DMS 273 (cell line): ENCODE measurements at regions not wholly inside any gene's neighbourhood (a gene's known extent, or its start where the extent isn't known, plus 50 kb on each side); places are given as distances from the start of the nearest gene placed in this dataset.

Experiments used
- DNase-seq: peaks from one replicate; lab custom pipeline; 2025; ENCODE audit not compliant: unreplicated experiment; lab: John Stamatoyannopoulos, UW

DNA sequence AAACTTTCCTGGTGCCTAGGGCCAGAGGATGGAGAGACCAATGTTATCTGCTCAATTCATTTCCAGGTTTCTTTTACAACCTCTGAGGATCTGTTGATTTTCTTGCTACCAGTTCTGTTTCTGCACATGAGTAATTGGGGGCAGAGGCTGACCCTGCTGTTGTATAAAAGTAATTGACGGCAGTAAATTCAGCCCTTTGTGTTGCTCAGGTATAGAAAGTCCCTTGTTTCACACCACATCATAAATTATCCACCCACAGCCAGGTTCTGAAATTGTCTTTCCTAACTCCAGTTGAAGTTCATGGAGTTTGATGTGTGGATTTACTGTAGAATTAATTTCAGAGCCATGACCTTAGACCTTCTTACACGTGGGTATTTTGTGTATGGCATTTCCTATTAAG lies 107.4 kb upstream of the GRIK2 start:
- no peak for DNase-seq

DNA sequence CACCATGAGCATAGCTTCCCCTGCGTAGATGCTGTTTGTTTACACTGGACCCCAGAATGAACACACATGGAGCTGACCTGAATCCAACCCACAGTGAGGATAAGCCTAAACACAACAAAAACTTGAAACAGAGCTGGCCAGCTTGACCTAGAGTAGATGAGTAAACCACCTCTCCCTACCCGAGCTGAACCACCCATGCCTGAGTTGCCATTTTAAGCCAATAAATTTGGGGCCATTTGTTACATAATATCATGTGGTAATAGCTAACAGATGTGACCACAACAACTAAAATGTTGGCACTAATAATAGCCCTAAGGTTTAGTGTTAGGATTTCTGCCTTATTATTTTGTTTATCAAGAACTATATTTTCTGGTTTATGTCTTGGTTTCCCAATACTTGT lies 103.2 kb upstream of the GRIK2 start:
- no peak for DNase-seq

DNA sequence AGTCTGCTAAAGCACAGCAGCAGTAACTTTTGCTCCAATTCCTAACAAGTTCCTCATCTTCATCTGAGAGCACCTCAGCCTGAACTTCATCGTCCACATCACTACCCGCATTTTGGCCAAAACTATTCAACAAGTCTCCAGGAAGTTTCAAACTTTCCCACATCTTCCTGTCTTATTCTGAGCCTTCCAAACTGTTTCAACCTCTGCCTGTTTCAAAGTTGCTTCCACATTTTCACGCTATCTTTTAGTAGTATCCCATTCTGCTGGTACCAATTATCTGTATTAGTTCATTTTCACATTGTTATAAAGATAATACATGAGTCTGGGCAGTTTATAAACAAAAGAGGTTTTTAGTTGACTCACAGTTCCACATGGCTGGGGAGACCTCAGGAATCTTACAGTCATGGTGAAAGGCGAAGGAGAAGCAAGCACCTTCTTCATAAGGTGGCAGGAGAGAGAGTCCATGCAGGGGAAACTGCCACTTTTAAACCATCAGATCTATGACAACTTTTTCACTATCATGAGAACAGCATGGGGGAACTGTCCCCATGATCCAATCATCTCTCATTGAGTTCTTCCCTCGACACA lies 99.4 kb upstream of the GRIK2 start:
- no peak for DNase-seq

DNA sequence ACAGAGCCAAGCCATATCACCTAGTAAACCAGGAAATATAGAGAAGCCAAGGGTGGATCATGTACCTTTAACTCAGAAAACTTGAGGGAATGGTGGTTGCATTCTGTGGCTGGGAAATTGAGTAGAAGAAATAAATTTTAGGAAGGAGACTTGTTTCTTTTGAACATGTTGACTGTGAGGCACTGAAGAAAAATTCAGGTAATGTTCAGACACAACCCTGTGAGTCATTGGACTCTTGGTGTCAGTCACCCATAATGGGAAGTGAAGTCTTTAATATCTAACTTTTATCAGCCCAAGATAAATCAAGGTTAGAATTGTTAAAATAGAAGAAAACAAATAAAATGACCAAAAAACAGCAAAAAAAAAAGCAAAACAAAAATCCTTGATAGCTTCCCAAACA lies 98.8 kb upstream of the GRIK2 start:
- DNase-seq = no peak

DNA sequence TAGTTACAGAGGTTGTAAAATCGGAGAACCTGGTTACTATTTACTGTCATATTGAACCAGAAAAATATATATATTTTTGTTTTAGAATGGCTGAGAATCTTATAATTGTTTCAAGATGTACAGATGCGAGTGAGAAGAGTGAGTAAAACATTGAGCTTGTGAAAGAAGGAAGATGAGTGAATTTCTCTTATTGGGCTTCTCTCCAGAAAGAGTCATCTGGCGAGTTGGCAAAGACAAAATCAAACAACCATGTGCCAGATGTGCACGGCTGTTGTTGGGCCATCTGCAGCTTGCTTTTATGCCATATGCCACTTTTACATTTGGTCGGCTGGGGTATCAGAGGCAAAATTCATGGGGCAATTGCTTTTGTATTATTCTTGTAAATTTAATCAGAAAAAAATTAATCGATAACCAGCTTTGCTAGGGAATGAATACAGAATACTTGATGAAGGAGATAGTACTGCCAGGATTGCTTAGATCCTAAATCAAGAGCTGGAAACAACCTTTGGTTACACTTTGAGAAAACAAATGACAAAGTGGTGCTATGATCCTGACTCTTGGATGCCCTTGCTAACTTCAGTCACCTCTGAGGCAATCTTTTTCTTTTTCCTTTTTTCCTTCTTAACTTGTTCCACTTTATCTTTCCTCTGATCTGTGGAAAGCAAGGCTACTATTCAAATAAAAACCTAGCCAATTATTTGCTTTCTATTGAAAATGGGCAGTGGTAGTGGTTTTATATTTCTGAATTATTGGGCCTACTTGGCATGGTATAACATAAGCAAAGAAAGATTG lies 97.1 kb upstream of the GRIK2 start:
- peak; percentile 96 for DNase-seq

DNA sequence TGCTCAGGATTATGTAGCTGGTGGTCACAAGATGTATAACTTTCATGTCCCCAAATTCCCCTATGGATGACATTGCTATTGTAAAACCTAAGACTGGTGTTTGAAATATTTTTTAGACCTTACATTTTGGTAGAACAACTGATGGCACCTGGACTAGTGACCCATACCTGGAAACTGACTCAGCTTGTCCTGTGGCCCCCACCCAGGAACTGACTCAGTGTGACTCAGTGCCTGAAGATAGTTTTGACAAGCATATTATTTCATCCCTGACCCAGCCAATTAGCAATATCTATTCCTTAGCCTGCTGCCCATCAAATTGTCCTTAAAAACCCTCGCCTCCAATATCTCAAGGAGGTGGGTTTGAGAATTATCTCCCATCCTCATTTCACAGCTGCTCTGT lies 90.9 kb upstream of the GRIK2 start:
- DNase-seq = no peak

DNA sequence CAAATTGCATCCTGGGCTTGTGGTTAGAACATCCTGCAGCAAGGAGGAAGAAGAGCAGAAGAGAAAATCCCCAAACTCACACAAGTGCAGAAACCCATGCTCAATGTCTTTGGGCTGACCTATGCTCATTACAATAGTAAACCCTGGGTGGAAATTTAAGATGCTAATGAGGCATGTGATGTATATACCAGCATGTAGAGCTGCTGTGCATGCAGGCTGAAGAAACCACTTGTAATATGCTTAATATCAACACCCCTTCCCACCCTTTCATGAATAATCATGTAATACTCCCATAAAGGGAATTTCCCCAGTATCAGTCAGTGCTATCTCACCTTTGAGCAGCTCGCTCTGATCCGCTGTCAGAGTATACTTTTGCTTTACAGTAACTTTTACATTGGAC lies 90.0 kb upstream of the GRIK2 start:
- DNase-seq = no peak

DNA sequence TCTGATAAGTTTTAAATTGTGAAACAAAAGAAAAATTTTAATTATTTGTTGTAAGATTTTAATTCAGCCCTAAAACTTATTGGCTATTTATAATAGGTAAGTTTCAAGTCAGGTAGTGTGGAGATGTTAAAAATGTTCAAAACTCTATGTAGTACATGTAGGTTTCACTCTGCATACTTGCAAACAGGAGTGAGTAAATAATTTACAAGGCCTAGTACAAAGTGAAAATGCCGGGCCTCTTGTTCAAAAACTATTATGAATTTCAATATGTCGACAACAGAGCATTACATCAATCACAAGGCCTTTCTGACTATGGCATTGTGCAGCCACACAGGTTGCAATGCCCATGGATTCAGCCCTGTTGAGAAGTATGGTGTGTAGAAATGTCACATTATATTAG lies 80.9 kb upstream of the GRIK2 start:
- no peak for DNase-seq

DNA sequence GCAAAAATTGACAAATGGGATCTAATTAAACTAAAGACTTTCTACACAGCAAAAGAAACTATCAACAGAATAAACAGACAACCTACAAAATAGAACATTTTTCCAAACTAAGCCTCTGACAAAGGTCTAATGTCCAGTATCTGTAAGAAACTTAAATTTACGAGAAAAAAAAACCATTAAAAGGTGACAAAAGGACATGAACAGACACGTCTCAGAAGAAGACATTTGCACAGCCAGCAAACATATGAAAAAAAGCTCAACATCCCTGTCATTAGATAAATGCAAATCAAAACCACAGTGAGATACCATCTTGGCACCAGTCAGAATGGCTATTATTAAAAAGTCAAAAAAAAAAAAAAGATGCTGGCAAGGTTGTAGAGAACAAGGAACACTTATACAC lies 70.6 kb upstream of the GRIK2 start:
- DNase-seq = no peak

DNA sequence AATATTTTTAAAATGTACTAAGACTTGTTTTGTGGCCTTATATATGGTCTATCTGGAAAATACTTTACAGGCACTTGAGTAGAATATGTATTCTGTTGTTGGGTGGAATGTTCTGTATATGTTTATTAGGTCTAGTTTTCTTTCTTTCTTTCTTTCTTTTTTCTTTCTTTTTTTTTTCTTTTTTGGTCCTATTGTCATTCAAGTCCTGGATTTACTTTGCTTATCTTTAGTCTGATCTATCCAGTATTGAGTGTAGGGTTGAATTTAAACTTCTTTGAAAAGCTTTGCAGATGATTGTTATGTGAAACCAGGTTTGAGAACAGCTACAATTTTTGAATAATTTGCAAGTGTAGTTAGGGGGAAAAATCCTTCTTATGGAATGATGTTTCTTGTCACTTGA lies 67.1 kb upstream of the GRIK2 start:
- no peak for DNase-seq

DNA sequence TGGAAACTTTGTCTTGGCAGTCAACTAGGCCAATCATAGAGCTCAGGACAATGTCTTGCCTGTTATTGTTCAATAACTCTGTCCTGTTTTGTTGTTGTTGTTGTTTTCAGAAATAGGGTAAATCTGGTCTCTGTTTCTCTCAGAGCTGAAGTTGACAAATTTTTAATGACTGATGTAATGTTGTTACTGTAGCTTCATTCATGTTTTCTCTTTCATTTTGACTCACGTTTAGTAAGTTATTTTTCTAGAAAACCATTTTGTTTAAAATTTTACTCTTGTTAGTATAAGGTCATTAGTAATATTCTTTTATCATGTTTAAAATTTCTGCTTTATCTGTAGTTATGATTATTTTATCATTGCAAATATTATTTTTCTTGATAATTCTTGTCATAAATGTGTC lies 51.6 kb upstream of the GRIK2 start:
- no peak for DNase-seq
